ENCODE measurements at regions not wholly inside any gene's neighbourhood (a gene's known extent, or its start where the extent isn't known, plus 50 kb on each side); places are given as distances from the start of the nearest gene placed in this dataset.
"Not testable (repeated sequence)": the region's sequence is repeated elsewhere in the genome, so short reads cannot be mapped to it uniquely, and the experiment has no call there.

DNA sequence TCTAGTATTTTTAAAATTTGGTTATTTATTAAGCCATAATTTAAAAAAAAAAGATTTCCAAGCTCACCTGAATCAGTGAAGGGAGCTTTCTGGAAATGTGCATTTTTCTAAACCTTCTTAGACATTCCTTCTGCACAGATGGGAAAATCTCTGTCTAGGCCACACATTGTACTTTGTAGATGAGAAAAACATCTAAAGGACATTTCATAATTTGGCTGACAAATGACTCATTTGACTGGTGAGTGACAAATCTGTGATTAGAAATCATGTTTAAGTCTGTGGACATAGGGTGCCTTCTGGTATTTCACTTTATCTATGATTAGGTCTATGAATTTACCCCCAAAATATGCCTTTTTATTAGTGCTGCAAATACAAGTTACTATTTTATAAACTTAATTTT, 1044.9 kb upstream of the FLRT2 start:
- no peak for DNase-seq

DNA sequence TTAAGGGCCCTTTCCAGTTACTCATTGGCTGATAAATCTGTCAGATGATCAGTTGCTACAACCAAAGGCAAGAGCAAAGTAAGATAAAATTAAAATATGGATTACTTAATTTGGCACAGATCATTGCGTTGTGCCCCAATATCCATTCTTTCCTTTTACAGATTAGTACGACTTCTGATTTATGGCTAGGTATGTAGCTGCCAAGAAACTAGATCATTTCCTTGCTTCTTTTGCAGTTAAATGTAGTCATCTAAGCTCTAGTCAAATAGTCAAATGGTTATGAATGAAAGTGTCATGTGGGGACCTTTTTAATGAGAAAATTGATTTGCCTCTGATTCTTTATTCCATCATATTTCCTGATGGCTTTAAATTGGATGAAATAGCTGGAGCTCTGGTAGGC, 1039.9 kb upstream of the FLRT2 start:
- DNase-seq = no peak

DNA sequence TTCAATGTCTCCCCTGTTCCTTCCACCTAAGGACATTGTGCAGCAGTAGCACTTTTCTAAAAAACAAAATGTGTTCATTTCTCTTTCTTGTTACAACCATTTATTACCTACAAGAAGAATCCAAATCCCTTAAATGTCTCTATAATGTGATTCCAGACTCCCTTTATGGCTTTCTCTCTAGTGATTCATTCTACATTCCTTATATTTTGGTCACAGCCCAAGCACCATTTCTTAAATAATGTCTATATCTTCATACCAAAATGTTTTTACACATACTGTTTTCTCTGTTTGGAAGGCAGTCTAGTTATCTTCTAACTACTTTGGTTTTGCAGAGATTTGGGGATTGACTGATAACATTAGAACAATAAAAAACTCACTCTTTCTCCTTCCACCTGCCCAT, 1037.3 kb upstream of the FLRT2 start:
- DNase-seq = peak; percentile 72

DNA sequence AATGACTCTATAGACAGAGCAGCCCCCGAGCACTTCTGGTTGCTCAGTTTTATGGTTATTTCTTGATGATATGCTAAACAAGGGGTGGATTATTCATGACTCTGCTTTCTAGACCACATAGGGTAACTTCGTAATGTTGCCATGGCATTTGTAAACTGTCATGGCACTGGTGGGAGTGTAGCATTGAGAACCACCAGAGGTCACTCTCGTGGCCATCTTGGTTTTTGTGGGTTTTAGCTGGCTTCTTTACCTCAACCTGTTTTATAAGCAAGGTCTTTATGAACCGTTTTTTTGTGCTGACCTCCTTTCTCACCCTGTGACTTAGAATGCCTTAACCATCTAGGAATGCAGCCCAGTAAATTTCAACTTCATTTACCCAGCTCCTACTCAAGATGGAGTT, 1036.2 kb upstream of the FLRT2 start:
- no peak for DNase-seq

DNA sequence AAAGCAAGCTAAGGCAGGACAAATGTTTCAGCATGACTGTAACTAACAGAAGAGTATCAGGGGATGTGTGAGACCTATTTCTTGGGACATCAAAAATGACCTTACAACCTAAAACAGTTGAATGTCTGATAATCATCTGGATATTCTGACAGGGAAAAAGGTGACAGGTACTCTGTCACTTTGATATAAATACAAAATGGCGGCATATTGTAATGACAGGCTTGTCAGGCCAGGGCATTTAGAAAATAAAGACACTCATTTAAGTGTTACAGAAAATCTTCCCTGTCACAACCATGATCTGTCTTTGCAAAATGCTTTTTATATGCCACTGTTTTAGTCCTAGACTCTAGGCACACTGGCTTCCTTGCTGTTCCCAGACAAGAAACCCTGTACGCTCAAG, 1033.3 kb upstream of the FLRT2 start:
- DNase-seq = no peak

DNA sequence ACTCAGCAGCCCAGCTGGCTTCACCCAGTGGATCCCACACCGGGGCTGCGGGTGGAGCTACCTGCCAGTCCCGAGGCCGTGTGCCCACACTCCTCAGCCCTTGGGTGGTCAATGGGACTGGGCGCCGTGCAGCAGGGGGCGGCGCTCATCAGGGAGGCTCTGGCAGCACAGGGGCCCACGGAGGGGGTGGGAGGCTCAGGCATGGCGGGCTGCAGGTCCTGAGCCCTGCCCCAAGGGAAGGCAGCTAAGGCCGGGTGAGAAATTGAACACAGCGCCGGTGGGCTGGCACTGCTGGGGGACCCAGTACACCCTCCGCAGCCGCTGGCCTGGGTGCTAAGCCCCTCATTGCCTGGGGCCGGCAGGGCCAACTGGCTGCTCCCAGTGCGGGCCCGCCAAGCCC, 1017.1 kb upstream of the FLRT2 start:
- not testable (repeated sequence) for DNase-seq

DNA sequence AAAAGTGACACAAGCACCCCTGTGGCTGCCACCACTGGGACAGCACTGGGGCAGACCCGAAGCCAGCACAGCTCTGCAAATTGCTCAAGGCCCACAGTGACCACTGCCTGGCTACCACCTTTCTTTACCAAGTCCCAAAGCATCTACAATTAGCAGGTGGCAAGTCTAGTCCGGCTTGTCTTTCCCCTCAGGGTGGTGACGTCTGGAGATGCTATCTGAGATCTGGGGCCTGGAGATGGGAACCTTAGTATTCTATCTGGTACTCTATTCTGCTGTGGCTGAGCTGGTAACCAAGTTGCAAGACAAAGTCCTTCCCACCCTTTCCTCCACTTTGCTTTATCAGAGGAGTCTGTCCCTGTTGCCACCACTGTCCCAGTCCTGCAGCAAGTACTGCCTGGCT, 1010.1 kb upstream of the FLRT2 start:
- DNase-seq = no peak

DNA sequence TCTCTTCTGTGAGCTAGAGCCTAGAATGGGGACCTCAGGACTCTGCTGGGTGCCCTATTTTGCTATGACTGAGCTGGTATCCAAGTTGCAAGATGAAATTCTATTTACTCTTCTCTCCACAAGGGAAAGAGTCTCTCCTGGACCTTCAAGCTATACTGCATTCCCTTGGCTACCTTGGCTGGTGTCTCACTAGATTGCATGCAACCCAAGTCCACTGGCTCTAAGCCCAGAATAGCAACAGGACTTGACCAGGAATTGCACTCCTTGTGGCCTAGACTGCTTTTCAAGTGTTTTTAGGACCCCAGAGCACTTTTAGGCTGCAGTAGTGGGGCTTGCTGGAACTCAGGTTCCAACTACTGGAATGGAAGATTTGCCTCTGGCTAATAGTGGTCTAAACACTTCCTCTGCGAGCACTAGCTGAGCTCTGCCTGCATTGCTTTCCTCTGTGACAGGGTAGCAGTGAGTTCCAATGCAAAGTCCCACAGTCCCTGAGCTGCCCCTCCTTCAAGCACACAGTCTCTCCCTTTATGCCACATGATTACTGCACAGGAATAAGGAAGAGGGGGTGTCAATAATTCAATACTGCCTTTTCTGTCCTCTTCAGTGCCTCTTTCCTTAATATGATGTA, 1009.1 kb upstream of the FLRT2 start:
- no peak for DNase-seq

DNA sequence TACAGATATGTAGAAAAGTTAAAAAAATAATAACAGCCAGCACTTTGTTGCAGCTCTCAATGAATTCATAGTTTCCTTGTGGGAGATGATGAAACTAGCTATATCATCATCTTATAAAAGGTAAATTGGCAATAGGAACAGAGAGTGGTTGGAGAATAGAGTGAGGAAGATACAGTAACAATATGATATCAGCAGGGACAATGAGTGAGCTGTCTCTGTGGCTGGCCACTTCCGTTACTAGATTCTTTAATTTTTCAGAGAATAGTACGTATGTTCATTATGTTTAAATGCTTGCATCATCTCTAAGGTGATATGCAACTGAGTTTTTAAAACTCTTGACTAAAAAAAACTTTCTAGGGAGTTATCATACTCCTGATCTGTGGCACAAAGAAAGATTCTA, 1006.2 kb upstream of the FLRT2 start:
- DNase-seq = no peak

DNA sequence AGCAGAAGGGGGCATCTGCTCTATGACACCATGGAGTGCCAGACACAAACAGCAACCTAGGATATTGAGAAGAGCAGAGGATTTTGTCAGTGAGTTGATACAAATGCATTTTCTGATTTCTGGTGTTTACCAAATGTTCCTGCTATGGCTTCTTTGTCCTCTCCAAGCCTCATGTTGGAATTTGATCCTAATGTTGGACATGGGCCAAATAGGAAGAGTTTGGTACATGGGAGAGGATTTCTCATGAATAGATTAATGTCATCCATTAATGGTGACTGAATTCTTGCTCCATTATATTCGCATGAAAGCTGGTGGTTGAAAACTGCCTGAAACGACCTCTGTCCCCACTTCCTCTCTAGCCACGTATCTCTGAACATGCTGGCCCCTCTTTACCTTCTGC, 1002.2 kb upstream of the FLRT2 start:
- DNase-seq = no peak

DNA sequence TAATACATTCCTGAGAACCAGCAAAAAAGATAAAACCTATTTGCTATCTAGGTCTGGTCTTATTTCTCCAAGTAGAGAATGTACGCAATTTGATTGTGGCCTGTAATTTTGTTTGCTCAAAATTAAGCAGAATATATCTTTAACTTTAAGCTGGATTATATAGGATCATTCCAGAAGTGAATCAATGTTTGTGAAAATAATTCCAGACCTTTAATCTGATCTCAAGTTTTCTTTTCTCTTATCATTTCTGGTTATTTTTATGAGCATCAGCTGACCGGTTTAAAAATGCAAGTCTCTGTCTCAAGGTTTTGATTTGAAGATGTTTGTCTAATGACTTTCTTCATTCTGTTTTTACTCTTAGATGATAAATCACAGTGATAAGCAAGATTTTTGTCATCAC, 997.9 kb upstream of the FLRT2 start:
- DNase-seq = no peak

DNA sequence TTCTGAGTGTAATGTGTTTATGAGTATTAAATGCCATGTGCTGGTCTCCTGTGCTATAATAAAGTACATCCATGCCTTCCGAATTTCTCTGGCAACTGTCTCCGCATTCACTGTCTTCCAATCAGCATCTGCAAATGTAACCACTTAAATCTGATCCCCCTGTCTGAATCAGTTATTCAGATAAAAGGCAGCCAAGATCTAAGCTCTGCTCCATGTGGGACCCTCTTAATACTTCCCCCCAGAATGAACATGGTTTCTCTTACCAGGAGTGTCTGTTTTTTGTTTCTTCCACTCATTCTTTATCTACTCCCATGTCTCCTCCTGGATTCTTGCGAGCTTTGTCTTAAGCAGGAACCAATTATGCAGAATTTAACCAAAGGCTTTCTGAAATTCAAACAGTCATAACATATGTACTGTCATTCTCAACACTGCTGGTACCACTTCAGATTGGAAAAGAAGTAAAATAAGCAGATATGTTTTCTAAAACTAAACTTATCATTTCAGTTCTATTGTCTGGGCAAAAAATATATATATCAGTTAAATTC, 996.7 kb upstream of the FLRT2 start:
- no peak for DNase-seq

DNA sequence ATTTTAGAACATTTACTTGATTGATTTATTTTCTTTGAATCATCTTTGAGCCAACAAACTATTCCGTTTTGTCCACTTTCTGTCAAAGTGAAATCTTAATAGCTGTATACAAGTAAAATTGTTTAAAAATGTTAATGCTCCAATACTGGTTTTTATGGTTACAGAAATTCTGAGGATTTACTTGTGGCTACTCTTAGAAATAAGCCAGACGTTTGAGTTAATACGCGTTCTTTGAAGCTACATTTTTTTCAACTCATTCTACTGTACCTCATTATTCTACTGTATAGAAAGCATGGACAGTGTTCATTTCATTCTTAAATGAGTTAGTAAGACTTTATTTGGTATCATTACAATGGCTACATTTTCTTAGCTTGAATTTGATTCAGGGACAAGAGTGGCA, 996.2 kb upstream of the FLRT2 start:
- DNase-seq = no peak

DNA sequence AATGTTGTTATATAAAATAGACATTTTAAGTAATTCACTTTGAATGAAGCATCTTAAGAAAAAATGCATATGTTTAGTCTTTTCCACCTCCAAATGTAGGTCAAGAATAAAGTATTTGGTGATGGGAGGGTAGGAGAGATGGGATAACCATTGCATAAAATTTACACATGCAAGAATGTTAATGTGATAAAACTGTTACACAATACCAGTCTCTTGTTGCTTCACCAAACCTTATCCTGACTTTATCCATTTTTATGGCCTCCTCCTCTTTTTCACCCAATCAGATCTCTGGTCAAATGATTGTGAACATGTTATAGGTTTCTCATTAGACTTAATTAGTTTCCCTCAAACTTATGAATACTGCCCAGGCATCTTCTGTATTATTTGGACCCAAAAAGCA, 994.5 kb upstream of the FLRT2 start:
- no peak for DNase-seq

DNA sequence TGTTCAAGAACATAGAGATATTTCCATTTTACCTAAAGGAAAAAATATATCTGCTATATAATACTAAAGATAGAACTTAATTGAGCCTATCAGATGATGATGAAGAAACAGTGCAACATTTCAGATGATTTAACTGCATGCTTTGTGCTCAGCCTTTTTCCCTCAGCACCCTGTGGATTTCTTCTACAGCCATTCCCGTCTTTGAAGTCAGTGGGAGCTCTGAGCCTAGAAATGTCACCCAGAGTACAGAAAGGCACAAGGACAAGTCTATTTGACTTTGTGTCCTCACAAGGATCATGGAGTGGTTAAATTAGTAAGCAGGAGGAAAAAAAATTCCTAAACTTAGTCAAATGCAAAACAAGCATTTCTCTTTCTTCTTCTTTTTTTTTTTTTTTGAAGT, 994.0 kb upstream of the FLRT2 start:
- DNase-seq = no peak

DNA sequence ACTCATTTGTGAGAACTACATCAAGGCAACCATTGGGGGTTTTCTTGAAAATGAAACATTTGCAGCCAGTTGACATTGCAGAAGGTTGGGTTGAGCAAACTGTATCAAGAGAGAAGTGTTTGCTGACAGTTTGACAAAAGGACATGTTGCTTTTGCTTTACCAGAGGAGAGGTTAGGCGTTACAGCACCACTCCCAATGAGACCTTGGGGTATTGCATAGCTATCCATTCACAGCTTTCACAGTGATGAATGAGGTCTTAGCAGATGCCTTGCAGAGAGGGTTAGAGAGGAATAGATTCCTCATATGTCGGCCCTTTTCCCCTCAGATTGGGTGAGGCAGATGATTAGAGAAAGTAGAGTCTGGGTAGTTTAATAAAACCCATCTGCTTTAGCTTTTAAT, 988.9 kb upstream of the FLRT2 start:
- no peak for DNase-seq

DNA sequence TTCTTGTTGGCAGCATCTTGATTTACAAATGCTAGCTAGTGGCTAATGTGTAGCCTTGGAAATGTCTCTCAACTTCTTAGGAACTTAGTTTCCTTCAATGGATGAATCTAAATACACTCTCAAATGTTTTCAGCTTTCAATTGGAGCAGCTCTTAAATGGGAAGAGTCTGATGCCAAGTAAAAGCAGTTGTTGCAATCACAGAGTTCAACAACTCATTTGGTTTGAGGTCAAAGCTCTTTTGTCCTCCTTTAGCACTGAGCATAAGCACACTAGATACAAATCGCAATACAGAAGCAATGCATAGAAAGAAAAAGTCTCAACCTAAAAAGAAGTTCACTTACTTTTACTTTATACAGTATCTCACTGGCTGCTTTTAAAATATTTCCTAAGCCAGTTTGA, 986.1 kb upstream of the FLRT2 start:
- DNase-seq = no peak

DNA sequence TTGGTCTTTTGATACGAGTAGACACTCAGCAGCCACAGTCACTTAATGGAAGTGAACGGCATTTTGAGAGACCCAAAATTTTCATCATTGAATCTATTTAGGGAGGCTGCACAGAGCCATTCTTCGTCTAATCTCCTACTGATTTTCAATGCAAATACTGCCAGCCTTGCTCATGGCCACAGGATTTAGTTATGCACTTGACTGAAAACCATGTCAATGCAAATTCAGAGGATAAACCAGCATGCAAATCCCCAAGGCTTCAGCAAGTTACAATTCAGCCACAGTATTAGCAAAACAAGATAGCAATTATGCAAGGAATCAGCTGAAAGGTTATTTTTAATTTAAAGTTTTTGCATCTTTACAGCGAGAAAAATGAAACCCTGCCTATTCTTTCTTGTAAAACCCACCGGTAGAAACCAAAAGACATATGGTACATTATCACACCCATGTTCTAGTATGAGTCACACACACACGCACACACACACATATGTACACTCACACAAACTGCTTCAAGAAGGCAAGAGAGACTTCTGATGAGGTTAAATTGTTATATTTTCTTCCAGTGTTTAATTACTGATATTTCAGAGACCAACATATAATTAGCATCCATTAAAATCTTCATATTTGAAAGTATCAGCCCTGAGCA, 985.3 kb upstream of the FLRT2 start:
- no peak for DNase-seq

DNA sequence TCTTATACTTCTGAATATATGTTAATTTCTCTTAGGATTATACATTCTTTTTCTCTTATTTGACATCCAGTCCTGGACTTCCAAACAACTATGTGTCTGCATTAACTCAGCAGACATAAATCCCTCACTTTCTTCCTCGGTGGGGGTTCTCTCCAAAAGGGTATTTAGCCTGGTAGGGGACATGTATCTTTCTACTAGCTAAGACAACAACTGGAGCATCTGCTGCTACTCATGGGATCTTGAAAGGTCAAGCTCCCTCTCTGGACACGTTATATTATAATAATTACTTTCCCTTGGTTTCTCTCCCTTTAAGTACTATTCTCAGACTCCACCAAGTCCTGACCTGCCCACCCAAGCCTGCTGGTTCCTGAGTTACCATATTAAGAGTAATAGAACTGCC, 983.7 kb upstream of the FLRT2 start:
- DNase-seq = no peak

DNA sequence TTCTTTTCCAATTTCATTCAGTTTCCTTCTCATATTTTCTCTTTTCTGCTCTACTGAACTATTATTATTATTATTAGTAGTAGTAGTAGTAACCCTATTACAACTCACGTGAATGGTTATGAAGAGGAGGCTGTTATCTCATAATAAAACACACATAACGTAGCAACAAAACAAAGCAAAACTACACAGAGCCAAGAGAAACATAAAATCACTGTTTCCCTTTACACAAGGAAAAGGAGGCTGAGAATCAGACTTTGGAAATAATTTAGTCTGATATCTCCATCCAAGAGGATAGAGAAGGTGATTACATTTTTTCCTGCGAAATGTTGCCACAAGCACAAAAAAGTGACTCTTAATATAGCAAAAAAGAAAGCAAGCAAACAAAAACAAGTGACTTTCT, 975.8 kb upstream of the FLRT2 start:
- no peak for DNase-seq

DNA sequence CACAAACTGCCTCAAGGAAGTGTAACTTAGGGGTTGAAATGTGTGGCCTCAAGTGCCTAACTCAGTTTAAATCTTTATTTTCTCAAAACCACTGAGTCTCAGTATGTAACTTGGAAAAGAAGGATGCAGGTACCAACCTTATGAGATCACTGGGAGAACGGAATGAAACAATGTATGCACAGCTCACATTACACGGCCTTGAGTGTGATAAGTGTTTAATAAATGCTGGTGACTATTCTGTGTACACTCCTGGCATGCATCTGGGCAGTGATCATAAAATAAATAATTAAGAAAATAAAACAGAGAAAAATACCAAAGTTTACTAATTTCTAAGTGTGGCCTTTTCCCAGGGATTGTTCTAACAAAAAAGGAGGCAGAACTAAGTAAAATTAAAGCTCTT, 974.5 kb upstream of the FLRT2 start:
- no peak for DNase-seq

DNA sequence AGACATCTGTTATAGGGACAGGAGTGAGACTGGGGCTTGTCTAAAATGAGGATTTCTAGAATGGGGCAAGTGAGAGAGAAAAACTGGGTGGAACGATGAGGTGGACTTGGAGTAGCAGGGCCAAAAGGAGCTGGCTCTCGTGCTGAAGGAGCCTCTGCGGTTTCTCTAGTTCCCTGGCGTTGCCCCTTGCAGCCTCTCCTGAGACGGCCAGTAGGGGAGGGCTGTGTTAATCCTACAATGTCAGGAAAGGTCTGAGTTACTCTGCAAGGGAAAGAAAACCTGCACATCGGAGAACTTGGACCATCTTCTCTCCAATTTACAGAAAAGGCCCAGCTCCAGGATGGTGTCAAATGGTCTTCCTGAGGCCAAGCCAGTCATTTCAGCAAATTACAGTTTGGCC, 963.8 kb upstream of the FLRT2 start:
- no peak for DNase-seq

DNA sequence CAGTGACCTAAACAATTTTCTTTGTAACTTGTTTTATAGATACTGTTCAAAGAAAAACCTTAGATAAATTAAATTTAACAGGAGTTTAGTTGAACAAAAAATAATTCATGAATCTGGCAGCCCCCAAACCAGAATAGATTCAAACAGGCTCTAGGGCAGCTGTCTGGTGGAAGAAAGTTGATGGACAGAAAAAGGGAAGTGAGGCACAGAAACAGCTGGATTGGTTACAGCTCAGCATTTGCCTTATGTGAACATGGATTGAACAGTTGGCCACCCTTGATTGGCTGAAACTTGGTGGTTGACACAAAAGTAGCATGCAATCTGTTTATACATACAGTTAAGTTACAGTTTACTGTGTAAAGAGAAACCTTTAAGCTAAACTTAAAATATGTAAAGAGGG, 954.3 kb upstream of the FLRT2 start:
- no peak for DNase-seq

DNA sequence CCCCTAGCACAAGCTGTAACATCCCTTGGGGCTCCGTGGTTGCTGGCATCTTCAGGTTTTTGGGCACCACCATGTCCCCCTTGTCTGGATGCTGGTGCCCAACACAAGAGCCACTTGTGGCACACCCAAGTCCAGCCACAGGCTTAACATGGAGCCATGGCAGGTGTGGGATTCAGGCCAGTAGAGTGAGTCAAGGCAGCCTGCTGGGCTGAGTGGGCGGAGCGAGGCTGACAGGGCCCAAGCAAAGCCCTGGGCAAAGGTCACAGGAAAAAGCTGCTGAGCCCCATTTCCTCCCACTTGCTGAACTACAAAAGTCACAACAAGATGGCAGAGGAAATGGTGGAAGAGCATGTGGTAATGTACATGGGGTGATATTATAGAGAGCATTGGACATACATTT, 950.7 kb upstream of the FLRT2 start:
- DNase-seq = no peak

DNA sequence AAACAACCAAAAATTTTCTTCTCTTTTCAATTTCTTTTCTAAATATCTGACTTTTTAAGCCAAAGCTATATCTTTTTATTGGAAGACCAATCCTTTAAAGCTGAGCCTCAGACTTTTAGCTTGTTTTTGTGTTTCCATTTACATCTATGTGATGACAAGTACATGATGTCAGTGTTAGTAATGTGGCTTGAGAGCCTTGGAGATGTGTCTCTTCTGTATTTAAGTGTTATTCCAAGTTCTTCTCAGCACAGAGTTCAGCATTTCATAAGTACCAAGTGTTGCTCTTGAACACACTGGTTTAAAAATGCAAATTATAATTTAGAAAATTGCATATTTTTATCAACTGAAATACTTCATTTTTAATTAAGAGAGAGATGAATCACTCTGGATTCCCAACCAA, 948.9 kb upstream of the FLRT2 start:
- DNase-seq = peak; percentile 2

Measured in fibroblast of skin of back (primary cell).